ENCODE measurements at regions not wholly inside any gene's neighbourhood (a gene's known extent, or its start where the extent isn't known, plus 50 kb on each side); places are given as distances from the start of the nearest gene placed in this dataset.

DNA sequence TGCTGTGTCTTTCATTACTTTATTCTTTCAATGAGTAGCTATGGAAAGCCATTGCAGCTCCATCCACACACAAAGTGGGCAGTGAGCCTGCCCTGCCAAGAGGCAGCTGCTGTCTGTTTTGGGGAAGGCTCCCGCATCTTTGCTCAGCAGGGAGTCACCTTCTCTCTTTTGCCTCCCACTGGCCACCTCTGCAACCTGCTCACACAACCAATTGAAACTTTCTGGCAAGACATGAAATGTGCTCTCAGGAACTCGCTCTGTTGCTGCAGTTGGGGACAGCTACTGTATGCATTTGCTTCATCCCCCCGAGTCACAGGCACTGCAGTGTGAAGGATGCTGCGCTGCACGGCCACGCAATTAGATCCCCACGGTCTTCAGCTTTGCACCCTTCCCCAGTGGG lies 244.8 kb upstream of the NFE2L3 start:
- intact Hi-C loops (cut with DNase I), result no loop called here
- no peak for DNase-seq

DNA sequence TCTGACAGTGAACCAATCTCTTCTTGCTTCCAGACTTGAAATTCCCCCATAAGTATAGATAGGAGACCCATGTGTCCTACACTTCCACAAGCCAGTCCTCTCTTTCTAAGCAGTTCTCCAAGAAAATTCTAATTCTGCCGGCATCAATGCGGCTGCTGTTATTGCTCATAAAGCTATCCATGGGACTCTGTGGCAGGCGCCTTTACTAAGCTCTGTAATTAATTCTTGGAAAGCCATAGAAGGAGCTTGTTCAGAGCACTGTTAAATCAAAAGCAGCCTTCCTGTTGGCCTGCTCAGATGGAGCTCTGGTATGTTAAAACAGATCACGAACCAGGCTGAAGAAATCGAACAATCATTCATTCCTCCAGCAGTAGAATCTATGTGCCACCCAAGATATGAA lies 244.3 kb upstream of the NFE2L3 start:
- intact Hi-C loops (cut with DNase I), result no loop called here

DNA sequence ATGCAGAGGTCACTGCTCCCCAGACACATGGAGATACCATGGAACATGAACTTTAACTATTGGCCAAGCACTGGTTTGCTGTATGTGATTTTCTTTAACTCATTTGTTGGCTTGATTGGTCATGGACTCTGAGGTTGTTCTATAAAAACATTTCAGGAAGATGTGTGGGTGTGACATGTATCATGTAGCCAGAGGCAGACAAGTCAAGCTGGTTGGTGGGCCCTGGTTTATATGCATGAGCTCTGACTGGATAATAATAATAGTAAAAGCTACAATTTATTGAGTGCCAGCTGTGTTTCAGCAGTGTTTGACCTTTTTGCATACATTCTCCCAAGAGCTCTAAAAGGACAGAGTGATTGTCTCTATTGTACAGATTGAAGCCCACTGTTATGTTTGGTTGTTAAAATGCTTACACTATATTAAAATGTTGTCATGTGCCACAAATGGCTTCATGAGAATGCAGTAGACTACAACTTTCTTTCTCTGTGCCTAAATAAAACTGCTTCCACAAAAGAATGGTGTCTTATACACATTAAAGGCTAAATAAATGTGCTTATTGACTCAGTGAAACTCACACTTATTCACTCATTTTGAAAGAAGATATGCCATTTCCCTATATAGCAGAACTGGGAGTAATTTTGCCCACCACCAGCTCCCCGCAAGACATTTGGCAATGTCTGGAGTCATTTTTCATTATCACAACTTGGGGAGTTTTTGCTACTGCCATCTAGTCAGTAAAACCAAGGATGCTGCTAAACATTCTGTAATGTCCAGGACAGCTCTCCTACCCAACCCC lies 243.6 kb upstream of the NFE2L3 start:
- intact Hi-C loops (cut with DNase I), result no loop called here

More for the DNA sequence above, 244.3 kb upstream of the NFE2L3 start:
- no peak for DNase-seq

DNA sequence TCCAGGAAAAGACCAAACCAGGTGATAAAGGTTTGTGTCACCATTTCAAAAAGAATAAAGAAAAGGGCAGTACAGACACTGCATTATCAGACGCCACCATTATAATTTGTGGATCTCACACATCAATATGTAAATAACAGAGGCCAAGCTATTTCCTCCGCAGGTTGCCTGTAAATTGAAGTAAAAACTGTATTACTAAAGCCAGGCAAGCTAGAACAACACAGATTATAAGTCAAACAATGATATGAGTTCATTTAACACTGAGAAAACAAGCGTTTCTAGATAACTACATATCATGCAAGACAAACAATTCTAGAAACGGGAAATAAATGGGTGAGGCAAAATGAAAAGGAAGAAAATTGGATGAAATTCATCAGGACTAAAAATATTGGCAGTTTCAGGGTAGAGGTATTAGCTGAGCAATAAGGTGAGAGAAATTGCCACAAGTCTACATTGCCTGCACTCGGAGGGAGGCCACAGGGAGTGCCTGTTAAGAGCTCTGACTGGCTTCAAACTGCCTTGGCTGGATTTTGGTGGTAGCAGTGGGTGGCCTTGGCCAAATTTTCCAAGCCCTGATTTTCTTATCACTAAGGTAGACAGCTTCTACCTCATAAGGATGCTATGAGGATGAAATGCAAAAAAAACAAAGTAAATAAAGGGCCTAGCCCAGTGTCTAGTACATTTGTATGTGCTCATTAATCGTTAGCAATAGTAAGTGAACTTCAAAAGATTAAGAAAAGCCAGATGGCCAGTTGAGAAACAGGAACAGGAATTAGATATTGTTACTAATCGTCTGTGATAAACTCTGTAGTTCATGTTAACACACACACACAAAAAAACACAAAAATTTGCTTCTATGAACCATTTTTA lies 240.0 kb upstream of the NFE2L3 start:
- intact Hi-C loops (cut with DNase I), result no loop called here
- no peak for DNase-seq

More for the DNA sequence above, 243.6 kb upstream of the NFE2L3 start:
- no peak for DNase-seq

DNA sequence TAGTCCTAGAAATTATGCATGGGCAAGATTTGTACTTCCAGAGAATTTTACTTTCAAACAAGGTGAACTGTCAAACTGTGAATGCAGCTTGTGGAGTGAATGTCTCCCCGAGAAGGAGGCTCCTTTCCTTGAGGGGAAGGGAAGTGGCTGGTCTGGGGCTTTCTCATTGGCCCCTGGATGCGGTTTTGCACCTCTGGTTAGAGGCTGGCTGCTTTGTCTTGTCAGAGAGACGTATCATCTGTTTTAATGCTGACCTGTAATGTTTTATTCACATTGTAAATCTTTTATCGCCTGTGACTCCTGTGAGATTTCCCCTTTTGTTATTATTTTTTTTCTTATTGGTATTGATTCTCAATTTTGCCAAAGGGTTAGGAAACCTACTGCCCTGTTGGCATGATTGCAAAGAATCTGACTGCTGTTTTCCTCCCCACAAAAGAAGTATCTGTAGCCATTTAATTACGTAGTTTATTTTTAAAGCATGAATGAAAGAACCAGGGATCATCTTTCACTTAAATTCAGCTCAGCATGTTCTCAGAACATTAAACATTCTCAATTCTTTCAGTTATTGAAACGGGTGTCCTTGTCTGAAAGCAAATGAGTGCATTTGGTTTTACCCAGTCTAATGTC lies 238.3 kb upstream of the NFE2L3 start:
- intact Hi-C loops (cut with DNase I), result no loop called here
- DNase-seq, result no peak

DNA sequence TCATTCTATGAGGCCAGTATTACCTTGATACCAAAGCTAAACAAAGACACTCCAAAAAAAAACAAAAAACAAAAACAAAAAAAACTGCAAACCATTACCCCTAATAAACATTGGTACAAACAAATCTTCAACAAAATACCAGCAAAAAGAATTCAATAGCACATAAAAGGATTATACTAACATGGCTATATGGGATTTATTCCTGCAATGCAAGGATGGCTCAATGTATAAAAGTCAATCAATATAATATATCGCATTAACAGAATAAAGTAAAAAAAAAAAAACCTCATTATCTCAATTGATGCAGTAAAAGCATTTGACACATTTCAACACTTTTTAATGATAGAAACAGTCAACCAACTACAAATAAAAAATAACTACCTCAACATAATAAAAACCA lies 233.3 kb upstream of the NFE2L3 start:
- intact Hi-C loops (cut with DNase I), result no loop called here
- DNase-seq, result no peak

DNA sequence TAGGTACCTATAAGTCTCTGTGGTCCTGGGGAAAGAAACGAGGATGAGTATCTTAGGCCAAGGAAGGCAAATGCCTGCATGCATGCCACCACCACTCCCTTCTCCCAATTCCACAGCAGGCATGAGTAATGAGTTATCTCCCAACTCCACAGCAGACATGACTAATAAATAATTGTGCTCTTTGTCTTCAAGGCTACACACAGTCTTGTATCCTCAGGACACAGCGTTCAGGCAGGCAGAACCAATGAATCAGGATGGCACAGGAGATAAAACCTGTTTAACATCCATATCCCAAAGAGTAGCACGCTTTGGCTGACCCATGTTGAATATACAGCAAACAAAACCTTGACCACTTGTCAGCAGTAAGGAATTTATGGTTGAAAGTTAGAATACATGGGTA lies 229.7 kb upstream of the NFE2L3 start:
- intact Hi-C loops (cut with DNase I), result no loop called here
- DNase-seq, result no peak

DNA sequence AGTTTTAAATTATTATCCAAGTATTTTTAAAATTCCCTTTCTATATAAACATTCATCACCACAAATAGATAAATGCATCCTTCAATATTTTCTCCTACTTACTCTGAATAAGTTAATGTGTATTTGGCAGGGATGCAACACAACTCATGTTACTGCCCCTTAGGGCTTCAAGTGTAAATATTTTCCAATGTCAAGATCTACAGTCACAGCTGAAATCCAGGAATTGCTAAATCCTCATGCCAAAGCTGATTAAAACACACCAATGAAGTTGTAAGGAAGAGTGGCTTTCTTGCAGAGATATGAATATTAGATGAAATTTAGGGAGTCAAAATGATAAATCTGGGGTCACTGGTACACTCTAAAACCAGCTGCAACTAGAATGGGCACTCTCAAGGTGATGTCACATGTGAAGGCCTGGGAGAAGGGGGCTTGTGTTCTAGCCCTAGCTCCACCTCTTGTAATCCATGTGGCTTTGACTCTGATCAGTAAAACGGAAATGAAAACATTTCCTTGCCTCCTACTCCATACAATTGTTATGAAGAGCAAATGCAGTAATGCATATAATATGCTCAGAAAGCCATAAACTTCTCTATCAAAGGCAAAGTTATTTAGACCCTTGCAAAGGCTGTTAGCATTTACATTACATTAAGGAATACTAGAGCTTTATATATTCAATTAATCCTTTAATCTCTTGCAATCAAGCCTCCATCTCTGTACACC lies 228.1 kb upstream of the NFE2L3 start:
- intact Hi-C loops (cut with DNase I), result no loop called here
- no peak for DNase-seq

DNA sequence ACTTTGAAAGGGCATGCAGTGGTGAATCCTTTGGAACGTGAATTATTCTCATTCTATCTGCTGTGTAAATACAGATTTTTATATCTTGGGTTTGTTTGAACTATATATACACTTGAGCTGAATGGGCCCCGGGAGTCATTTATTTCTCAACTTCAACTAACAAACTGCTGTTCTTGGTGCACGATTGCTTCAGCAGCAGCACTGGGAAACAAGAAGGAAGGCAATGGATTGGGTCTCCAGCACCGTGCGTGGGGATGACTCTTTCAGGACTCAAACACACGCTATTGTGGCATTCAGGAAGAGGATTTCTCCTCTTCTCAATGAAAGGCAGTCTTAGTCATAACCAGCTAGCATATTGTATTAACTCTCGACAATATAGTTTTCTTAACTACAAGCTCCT lies 226.0 kb upstream of the NFE2L3 start:
- intact Hi-C loops (cut with DNase I), result no loop called here
- DNase-seq, result peak in 24 of 42 donors; percentile 8 to 72 (median 38)

DNA sequence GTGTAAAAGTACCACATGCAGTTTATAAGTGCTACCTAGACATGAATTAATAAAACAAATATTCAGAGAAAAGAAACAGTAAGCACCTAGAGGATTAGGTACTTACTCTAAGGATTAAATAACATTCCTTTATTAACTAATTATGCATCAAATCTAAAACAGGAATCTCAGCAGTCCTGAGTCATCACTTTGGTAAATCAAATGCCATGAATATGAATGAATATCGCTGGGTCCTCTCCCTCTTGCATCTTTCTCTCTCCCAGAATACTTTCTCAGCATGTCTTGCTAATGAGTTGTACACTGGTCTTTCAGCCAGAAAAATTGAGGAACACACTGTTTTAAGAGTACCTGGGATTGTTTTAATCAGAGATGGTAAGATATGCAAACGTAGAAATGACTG lies 225.5 kb upstream of the NFE2L3 start:
- intact Hi-C loops (cut with DNase I), result no loop called here
- DNase-seq, result no peak

DNA sequence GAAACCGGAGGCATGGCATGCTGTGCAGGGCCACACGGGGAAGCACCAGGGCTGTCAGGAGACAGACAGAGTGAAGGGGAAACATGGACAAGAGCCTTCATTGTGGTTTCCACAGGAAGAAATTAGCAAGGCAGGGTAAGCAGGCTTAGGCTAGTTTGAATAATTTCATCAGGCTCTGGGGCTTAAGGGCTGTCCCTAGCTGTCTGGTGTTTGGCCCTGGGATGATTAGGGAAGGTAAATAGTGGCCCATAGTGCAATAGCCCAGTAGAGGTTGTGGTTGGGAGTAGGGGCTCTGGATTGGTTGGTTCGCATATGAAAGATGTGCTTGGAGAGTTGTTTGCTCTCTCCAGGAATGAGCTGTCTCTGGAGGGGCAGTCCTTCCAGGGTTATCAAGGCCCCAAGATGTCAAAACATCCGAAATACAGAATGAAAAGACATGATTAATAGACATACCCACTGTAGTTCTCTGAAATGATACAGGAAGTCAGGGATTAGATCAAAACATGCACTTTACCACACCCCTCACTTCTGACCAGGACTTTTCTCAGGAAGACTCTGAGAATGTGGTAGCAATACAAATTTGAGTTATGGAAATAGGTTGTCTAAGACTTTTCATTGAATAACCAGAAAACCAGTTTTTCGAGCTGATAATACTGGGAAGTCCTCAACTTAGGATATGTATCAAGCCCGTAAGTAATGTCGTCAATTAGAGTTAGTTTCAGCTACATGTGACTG lies 224.9 kb upstream of the NFE2L3 start:
- intact Hi-C loops (cut with DNase I), result no loop called here
- no peak for DNase-seq

DNA sequence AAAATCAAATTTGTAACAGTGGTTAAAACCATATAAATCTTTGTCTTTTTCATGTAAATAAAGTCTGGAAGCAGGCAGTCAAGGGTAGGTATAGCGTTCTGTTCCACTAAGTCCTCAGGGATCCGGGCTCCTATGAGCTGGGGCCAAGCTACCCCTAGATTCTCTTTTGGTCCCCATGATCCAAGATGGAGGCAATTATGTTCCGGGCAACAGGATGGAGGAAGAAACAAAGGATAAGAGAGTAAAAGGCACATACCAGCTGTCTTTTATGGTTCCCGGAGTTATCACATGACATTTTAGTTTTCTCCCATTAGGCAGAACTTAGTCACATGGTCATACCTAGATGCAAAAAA lies 224.4 kb upstream of the NFE2L3 start:
- intact Hi-C loops (cut with DNase I), result no loop called here
- no peak for DNase-seq

DNA sequence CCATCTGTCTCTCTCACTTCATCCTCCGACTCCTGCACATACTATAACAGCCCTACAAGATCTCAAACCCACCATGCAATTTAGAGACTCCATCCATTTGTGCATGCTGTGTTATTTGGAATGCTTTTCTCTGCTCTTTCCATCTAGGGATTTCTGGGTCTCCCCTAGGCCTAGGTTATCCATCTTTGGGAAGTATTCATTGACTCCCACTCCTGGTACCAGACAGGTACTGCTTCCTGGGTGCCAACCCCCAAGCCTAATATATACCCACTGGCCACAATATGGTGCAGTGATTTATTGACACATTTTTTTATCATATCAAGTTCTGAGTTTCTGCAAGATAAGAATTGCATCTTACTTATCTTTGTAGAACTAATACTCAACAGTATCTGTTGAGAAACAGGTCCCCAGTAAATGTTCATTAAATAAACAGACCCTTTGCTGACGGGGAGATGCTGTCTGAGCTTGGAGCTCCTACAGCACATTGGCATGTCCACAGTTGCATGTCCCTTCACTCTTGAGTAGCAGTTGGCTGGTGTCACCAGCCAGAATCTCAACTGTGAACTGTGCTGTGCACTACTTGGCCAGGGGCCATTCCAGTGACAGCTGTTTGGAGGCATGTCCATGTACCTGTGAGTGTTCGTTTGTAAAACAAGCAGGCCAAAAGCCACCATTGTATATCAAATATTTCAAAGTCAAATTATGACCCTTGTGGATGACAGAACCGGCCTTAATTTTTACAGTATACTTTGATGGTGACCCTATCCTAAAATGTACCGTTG lies 223.3 kb upstream of the NFE2L3 start:
- no peak for DNase-seq
- intact Hi-C loops (cut with DNase I), result no loop called here

DNA sequence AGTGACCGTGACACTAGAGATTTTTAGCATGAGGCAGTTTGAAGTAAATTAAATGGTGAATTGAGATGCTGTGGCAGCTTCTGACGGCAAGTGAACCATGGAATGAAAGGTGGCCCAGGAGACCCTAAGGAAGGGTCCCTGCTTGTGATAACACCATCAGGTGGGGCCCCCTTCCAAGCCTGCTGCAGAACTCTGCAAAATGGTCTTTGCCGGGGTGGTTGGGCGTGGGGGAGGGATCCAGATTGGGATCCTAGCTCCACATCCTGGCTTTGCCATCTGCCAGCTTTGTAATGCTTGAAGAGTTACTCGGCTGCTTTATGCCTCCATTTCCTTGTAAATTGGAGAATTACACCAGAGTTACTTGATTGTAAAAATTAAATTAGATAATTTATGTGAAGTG lies 222.6 kb upstream of the NFE2L3 start:
- DNase-seq, result no peak
- intact Hi-C loops (cut with DNase I), result no loop called here

DNA sequence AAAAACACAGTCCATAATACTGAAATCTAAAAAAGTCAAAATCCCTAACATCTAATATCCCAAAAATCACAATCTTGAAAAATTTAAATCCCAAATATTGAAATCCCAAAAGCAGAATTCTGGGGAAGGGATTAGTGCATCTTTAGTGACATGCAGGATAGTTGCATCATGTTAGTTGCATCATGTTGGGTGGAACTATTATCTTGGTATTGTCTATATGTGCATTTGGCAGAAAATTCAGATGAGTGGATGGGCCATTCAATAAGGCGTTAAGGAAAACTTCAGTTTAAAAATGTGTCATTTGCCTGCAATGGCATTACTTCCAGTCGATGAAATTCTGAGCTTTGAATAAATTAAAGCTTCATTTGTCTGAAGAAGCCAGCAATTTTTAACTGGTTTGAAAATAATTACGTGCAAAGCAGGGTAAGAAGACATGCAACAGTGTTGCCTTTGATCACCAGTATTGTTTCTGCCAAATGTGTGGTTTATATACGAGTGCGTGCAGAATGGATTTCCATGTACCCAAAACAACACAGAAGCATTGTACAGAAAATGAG lies 221.4 kb upstream of the NFE2L3 start:
- intact Hi-C loops (cut with DNase I), result no loop called here

DNA sequence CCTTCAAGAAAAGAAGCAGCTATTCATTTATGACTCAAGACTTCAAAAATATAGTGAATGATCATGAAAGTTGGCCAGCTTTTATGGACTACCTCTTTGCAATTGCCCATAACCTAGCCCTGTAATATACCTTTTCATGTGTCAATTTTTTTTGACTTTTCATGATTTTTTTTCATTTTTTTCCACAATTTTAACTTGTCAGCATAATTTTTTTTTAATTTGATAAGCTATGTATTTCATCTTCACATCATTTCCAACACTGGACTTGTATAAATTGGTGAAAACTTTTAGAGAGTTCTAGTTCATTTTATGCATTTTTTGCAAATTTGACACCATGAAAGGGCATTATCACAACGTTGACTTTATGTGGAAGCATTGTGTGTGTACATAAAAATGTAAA lies 220.8 kb upstream of the NFE2L3 start:
- DNase-seq, result no peak
- intact Hi-C loops (cut with DNase I), result no loop called here

More for the DNA sequence above, 221.4 kb upstream of the NFE2L3 start:
- no peak for DNase-seq

DNA sequence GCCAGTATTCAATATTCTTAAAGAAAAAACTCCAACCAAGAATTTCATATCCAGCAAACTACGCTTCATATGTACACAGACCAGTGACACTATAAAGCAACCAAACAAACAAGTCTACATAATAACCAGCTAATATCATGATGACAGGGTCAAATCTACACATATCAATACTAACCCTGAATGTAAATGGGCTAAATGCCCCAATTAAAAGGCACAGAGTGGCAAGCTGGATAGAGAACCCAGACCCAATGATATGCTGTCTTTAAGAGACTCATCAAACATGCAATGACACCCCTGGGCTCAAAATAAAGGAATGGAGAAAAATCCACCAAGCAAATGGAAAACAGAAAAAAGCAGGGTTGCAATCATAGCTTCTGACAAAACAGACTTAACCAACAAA lies 218.1 kb upstream of the NFE2L3 start:
- DNase-seq, result no peak
- intact Hi-C loops (cut with DNase I), result no loop called here
